ENCODE measurements at regions not wholly inside any gene's neighbourhood (a gene's known extent, or its start where the extent isn't known, plus 50 kb on each side); places are given as distances from the start of the nearest gene placed in this dataset.

DNA sequence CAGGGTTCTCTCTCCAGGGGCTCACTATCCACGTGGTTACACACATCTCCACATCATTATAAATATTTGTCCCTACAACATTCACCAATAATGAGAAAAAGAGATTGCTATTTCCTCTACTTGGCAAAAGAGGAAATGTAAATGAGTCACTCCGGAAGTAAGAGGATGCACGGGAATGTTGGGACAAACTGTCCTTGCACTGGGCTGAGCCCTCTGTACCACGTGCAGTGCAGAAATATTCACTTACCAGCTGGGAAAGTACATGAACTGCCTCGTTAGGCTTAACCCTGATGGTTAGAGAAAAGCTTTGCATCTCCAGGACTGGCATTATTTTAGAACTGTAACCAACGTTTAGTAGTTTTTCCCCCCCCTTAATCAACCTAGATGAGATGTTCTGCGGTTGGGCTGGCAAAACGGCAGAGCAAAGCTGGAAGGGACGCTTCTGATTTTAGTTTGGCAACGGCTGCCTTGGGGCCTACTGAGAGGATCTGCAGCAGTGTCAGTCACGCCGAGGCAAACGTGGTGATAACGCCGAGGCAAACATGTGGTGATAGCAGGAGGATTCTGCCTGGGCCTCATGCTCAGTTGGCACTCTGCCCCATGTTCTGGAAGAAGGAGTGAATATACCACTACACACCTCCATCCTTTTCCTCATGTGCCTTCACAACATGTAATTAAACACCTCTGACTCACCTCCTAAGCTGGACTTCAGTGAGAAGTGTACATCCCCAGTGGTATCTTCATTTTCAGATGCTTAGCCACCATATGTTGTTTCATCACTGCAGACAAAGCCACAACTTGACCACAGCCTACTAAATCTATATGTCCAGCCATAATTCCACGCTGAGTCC lies 661.4 kb upstream of the KLF4 start:
- Mint-ChIP-seq H3K36me3 (ENCODE audit: unreplicated experiment) (no peaks in the 10 kb centered on the region), H3K9me3 (ENCODE audit: unreplicated experiment) (no peaks in the 10 kb centered on the region), H3K4me1 (ENCODE audit: unreplicated experiment) (peaks cover 29% of the 10 kb centered on the region), H3K27ac (ENCODE audit: unreplicated experiment) (no peak overlapping the region), H3K27me3 (ENCODE audit: unreplicated experiment) (no peaks in the 10 kb centered on the region), H3K4me3 (ENCODE audit: unreplicated experiment) (no peak overlapping the region)
- DNase-seq (ENCODE audit: extremely low spot score, unreplicated experiment) = no peak
- no peak for TF ChIP-seq CTCF (IDR thresholded peaks at IDR 0.05)

- TF ChIP-seq CTCF (IDR thresholded peaks at IDR 0.05) = no peak
- no peaks in the 10 kb centered on the region for H3K36me3 Mint-ChIP-seq (ENCODE audit: unreplicated experiment)
- H3K27me3 Mint-ChIP-seq (ENCODE audit: unreplicated experiment) = no peaks in the 10 kb centered on the region
- DNase-seq (ENCODE audit: extremely low spot score, unreplicated experiment) = no peak
- H3K27ac Mint-ChIP-seq (ENCODE audit: unreplicated experiment) = no peak overlapping the region
- H3K4me3 Mint-ChIP-seq (ENCODE audit: unreplicated experiment) = no peak overlapping the region
- H3K9me3 Mint-ChIP-seq (ENCODE audit: unreplicated experiment) = peaks cover 6% of the 10 kb centered on the region
- H3K4me1 Mint-ChIP-seq (ENCODE audit: unreplicated experiment) = peaks cover 17% of the 10 kb centered on the region
These were observed 659.8 kb upstream of the KLF4 start for GRCh38 chr9:108149326-108149725.

DNA sequence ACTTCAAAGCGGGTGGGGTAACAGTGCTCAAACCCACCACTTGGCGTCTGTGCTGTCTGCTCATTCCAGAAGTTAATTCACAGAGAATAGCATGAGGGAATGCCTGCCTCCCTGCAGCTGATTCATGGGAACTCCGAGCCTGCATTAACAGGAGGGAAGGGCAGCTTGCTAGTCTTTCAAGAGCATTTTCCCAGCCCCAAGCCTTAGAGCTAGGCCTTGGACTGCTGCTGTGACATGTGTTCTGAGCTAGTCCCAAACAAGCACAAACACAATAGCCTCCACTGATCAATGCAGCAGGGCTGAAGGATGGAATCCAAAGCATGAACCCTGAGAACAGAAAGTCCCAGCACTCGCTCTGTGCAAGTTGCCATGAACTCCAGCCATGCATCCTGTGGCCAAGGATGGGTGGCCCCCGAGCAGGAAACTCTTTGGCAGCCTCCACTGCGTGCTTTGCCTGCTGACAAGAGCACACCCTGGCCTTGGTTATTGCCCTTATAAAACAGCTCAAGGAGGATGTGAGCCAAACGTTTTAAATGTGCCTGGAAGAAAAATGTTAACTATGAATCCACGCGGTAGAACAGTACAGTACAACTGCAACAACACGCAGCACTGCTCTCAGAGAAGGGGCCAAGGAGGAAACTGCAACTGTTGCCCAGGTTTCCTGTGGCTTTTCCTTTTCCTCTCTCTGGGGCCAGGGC lies 653.1 kb upstream of the KLF4 start:
- H3K27ac Mint-ChIP-seq (ENCODE audit: unreplicated experiment) = peak overlapping the region; percentile 87
- DNase-seq (ENCODE audit: extremely low spot score, unreplicated experiment) = peak; percentile 87
- no peaks in the 10 kb centered on the region for H3K27me3 Mint-ChIP-seq (ENCODE audit: unreplicated experiment)
- TF ChIP-seq CTCF (IDR thresholded peaks at IDR 0.05) = peak; percentile 5
- peaks cover 21% of the 10 kb centered on the region for H3K4me1 Mint-ChIP-seq (ENCODE audit: unreplicated experiment)
- H3K9me3 Mint-ChIP-seq (ENCODE audit: unreplicated experiment) = peaks cover 6% of the 10 kb centered on the region
- no peak overlapping the region for H3K4me3 Mint-ChIP-seq (ENCODE audit: unreplicated experiment)
- no peaks in the 10 kb centered on the region for H3K36me3 Mint-ChIP-seq (ENCODE audit: unreplicated experiment)

DNA sequence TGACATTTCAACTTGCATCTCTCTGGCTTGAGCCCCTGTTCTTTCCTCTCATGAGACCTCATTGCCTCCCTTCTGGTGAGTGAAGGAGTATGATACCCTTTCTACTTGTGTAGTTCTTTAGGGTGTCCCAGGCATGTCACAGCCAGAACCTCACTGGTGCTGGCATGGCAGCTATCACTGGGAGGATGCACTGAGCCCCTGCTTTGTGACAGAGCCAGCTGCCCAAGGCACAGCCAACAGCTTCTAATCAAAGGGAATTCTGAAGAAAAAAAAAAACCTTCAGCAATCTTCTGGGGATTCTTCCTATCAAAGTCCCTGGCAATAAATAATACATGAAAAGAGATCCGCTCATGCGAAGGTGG lies 652.6 kb upstream of the KLF4 start:
- no peaks in the 10 kb centered on the region for H3K36me3 Mint-ChIP-seq (ENCODE audit: unreplicated experiment)
- no peak for TF ChIP-seq CTCF (IDR thresholded peaks at IDR 0.05)
- H3K27ac Mint-ChIP-seq (ENCODE audit: unreplicated experiment) = peak overlapping the region; percentile 87
- DNase-seq (ENCODE audit: extremely low spot score, unreplicated experiment) = no peak
- H3K4me3 Mint-ChIP-seq (ENCODE audit: unreplicated experiment) = no peak overlapping the region
- H3K4me1 Mint-ChIP-seq (ENCODE audit: unreplicated experiment) = peaks cover 21% of the 10 kb centered on the region
- H3K27me3 Mint-ChIP-seq (ENCODE audit: unreplicated experiment) = no peaks in the 10 kb centered on the region
- peaks cover 6% of the 10 kb centered on the region for H3K9me3 Mint-ChIP-seq (ENCODE audit: unreplicated experiment)

DNA sequence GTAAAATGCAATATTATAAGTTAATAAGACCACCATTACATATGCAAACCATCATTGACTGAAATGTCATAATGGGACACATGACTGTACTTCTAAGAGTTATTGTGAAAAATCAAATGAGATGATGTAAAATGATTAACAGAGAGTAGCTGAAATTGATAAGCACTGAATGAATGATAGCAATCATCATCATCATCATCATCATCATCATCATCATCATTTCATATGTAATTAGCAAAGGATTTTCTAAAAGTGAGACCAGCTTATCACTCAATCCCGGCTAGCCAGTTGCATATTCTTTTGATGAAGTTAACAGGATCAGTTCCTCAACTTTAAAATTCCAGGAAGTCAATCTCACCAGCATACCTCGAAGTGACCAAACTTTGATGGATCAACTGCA lies 650.3 kb upstream of the KLF4 start:
- H3K27me3 Mint-ChIP-seq (ENCODE audit: unreplicated experiment) = no peaks in the 10 kb centered on the region

More for the DNA sequence above, 650.3 kb upstream of the KLF4 start:
- Mint-ChIP-seq H3K4me1 (ENCODE audit: unreplicated experiment) (peaks cover 25% of the 10 kb centered on the region), H3K36me3 (ENCODE audit: unreplicated experiment) (no peaks in the 10 kb centered on the region), H3K9me3 (ENCODE audit: unreplicated experiment) (peaks cover 9% of the 10 kb centered on the region), H3K27ac (ENCODE audit: unreplicated experiment) (no peak overlapping the region), H3K4me3 (ENCODE audit: unreplicated experiment) (no peak overlapping the region)
- DNase-seq (ENCODE audit: extremely low spot score, unreplicated experiment) = no peak
- no peak for TF ChIP-seq CTCF (IDR thresholded peaks at IDR 0.05)

Measured in osteocyte (in vitro differentiated cells).